Liver (tissue), 3 donors: ENCODE measurements at regions not wholly inside any gene's neighbourhood (a gene's known extent, or its start where the extent isn't known, plus 50 kb on each side); places are given as distances from the start of the nearest gene placed in this dataset.

Experiments used
- CTCF ChIP-seq: fragments of 150-350 bp; IDR thresholded peaks from 2 replicates; pipeline ENCODE4 v1.5.1; 2017; ENCODE audit warnings: improper control_type of control experiment, low read depth, low read length; ENCODE audit not compliant: missing input control
- JUND ChIP-seq, 2 donors: IDR thresholded peaks; 2 replicates each; pipeline ENCODE4 v1.6.1; 2016; ENCODE audit warnings: antibody characterized with exemption in 2 of 2
- RAD21 ChIP-seq, 2 donors: IDR thresholded peaks; 2 replicates each; pipeline ENCODE4 v1.6.1; 2016; ENCODE audit warnings: antibody characterized with exemption in 2 of 2, mild to moderate bottlenecking in 2 of 2
- REST ChIP-seq: IDR thresholded peaks from 2 replicates; pipeline ENCODE4 v1.6.1; 2016; ENCODE audit warnings: antibody characterized with exemption, mild to moderate bottlenecking
- RXRA ChIP-seq, 2 donors: IDR thresholded peaks; 2 replicates each; pipeline ENCODE4 v1.6.1; 2017 to 2018; ENCODE audit warnings: antibody characterized with exemption in 2 of 2, mild to moderate bottlenecking in 1 of 2
- YY1 ChIP-seq: IDR thresholded peaks from 2 replicates; pipeline ENCODE4 v1.6.1; 2016; ENCODE audit warnings: antibody characterized with exemption, mild to moderate bottlenecking
- ZBTB33 ChIP-seq: IDR thresholded peaks from 2 replicates; pipeline ENCODE4 v1.6.1; 2016; ENCODE audit warnings: antibody characterized with exemption
- TF ChIP-seq, protein P1 (sequence below): IDR thresholded peaks from 2 replicates; pipeline ENCODE4 v1.6.1; 2016; ENCODE audit warnings: antibody characterized with exemption
- donor health status: healthy.
- donor health status: healthy.

DNA sequence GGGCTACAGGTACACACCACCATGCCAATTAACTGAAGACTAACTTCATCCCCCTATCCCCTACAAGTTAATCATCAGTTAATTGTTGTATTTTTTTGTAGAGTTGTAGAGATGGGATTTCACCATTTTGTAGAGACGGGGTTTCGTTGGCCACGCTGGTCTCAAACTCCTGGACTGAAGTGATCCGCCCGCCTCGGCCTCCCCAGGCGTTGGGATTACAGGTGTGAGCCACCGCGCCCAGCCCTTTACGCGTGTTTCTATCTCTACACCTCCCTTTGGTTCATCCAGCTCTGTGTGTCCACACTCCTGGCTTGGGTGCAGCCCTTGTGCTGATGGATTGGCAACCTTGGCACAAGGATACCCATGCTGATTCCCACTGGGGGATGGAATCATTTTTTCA, 258.8 kb downstream of the FAM43A start:
- TF ChIP-seq CTCF (no peak), YY1 (no peak), REST (no peak), ZBTB33 (no peak), RAD21 (IDR thresholded peaks at IDR 0.05) (no peak), RXRA (IDR thresholded peaks at IDR 0.05) (no peak), JUND (IDR thresholded peaks at IDR 0.05) (no peak)
- TF ChIP-seq, protein P1, sequence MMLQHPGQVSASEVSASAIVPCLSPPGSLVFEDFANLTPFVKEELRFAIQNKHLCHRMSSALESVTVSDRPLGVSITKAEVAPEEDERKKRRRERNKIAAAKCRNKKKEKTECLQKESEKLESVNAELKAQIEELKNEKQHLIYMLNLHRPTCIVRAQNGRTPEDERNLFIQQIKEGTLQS: no peak
